ENCODE measurements at regions not wholly inside any gene's neighbourhood (a gene's known extent, or its start where the extent isn't known, plus 50 kb on each side); places are given as distances from the start of the nearest gene placed in this dataset.
"Not testable (repeated sequence)": the region's sequence is repeated elsewhere in the genome, so short reads cannot be mapped to it uniquely, and the experiment has no call there.

GRCh38 chr2:66252109-66252508, 182.8 kb upstream of the MEIS1 start:
- no peak for TF ChIP-seq CTCF (IDR thresholded peaks at IDR 0.05; ENCODE audit: unreplicated experiment in 3 of 3)
- Mint-ChIP-seq H3K4me3 (no peak overlapping the region), H3K27me3 (ENCODE audit: low read depth) (peaks cover 3% of the 10 kb centered on the region), H3K9me3 (peaks cover 3% of the 10 kb centered on the region), H3K27ac (no peak overlapping the region), H3K4me1 (peaks cover 7% of the 10 kb centered on the region), H3K36me3 (ENCODE audit: low read depth) (no peaks in the 10 kb centered on the region)

DNA sequence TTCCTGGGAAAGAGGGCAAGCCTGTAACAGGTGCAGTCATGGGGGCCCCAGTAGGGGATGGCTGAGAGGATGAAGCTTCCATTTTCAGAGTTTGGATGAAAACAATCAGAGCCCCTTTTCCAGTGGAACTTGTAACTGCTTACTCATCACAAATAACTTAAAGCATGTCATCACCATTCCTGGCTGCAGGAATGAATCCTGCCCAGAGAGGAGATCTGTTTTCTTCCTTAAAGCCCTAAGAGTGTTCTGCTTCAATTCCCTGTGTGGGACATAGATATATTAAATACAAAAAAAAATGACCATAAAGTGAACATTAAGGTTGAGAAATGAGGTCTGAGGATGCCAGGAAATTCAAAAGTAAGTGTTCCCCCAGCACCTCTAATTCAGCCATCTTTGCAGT, 183.4 kb upstream of the MEIS1 start:
- Mint-ChIP-seq H3K36me3 (ENCODE audit: low read depth) (no peaks in the 10 kb centered on the region), H3K4me3 (no peak overlapping the region)

DNA sequence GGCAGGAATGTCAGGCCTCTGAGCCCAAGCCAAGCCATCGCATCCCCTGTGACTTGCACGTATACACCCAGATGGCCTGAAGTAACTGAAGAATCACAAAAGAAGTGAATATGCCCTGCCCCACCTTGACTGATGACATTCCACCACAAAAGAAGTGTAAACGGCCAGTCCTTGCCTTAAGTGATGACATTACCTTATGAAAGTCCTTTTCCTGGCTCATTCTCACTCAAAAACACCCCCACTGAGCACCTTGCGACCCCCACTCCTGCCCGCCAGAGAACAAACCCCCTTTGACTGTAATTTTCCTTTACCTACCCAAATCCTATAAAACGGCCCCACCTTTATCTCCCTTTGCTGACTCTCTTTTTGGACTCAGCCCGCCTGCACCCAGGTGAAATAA, 185.8 kb upstream of the MEIS1 start:
- H3K4me3 Mint-ChIP-seq; H3K4me1 Mint-ChIP-seq; H3K27me3 Mint-ChIP-seq (ENCODE audit: low read depth); H3K27ac Mint-ChIP-seq; H3K36me3 Mint-ChIP-seq (ENCODE audit: low read depth); H3K9me3 Mint-ChIP-seq: not testable (repeated sequence)

More for the DNA sequence above, 183.4 kb upstream of the MEIS1 start:
- Mint-ChIP-seq H3K27ac (no peak overlapping the region), H3K9me3 (peaks cover 3% of the 10 kb centered on the region), H3K27me3 (ENCODE audit: low read depth) (peaks cover 3% of the 10 kb centered on the region), H3K4me1 (peaks cover 7% of the 10 kb centered on the region)
- TF ChIP-seq CTCF (IDR thresholded peaks at IDR 0.05; ENCODE audit: unreplicated experiment in 3 of 3): no peak

GRCh38 chr2:66243809-66244208, 191.1 kb upstream of the MEIS1 start:
- not testable (repeated sequence) for H3K27ac Mint-ChIP-seq; H3K36me3 Mint-ChIP-seq (ENCODE audit: low read depth); H3K4me3 Mint-ChIP-seq; H3K9me3 Mint-ChIP-seq; H3K27me3 Mint-ChIP-seq (ENCODE audit: low read depth)
- H3K4me1 Mint-ChIP-seq: peaks cover 25% of the 10 kb centered on the region

DNA sequence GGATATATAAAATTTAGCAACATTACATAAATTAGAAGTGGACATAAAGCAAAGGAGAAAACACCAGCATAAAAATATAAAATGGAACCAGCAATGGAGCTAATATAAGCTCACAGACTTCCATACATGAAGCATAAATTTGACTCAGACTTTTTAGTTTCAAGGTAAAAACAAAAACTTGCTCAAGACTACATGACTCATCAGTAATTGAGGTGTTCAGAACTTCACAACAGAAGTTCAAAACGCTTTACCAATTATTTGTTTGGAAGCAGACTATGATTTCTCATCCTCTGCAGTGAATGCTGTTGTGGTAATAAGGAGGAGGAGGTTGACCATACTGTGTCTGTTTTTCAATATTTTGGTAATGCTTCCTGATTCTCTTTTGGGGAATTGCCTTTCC, 192.0 kb upstream of the MEIS1 start:
- H3K27ac Mint-ChIP-seq; H3K27me3 Mint-ChIP-seq (ENCODE audit: low read depth); H3K4me3 Mint-ChIP-seq; H3K9me3 Mint-ChIP-seq; H3K36me3 Mint-ChIP-seq (ENCODE audit: low read depth): not testable (repeated sequence)
- H3K4me1 Mint-ChIP-seq: peaks cover 32% of the 10 kb centered on the region

DNA sequence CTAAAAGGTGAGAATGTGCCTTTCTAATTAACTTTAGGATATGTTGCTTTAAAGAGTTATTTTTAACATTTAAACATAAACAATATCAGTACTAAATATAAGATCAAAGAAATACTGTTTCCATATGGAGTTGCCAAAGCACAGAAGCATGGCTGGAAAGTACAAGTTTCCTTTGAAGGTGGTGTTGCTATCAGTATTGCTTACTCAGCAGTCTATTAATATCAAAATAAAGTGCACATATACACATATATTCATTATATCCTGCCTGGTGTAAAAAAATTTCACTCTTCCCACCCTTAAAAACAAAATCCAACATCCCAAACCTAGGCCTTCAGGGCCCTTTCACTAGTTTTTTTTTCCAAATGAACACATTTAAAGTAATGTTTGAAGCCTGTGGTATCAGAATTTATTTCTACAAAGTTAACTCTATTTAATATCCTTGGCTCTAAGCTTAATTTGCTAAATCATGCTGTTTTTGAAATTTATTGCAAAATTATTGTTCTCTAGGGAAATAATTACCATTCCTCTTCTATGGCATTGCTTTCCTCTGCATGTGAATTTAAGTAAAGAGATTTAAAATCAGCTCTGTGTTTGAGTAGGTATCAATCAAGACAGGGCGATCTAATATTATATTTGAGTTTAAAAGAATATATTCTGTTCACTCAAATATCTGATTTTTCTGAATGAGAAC, 192.7 kb upstream of the MEIS1 start:
- H3K9me3 Mint-ChIP-seq: no peaks in the 10 kb centered on the region

GRCh38 chr2:66240286-66240685, 194.6 kb upstream of the MEIS1 start:
- H3K36me3 Mint-ChIP-seq (ENCODE audit: low read depth): no peaks in the 10 kb centered on the region
- H3K9me3 Mint-ChIP-seq: no peaks in the 10 kb centered on the region
- peaks cover 43% of the 10 kb centered on the region for H3K4me1 Mint-ChIP-seq
- H3K27ac Mint-ChIP-seq: peak overlapping the region in 1 of 3 experiments; percentile 76
- peaks cover under 1% of the 10 kb centered on the region for H3K27me3 Mint-ChIP-seq (ENCODE audit: low read depth)
- no peak for TF ChIP-seq CTCF (IDR thresholded peaks at IDR 0.05; ENCODE audit: unreplicated experiment in 3 of 3)
- peak overlapping the region in 1 of 3 experiments; percentile 44 for H3K4me3 Mint-ChIP-seq

More for the DNA sequence above, 192.7 kb upstream of the MEIS1 start:
- Mint-ChIP-seq H3K4me1 (peaks cover 38% of the 10 kb centered on the region), H3K27me3 (ENCODE audit: low read depth) (peaks cover 4% of the 10 kb centered on the region), H3K36me3 (ENCODE audit: low read depth) (no peaks in the 10 kb centered on the region), H3K4me3 (no peak overlapping the region), H3K27ac (no peak overlapping the region)
- TF ChIP-seq CTCF (IDR thresholded peaks at IDR 0.05; ENCODE audit: unreplicated experiment in 3 of 3): no peak

Measured in nephron (organoid).